Endothelial cell (in vitro differentiated cells): ENCODE measurements at regions not wholly inside any gene's neighbourhood (a gene's known extent, or its start where the extent isn't known, plus 50 kb on each side); places are given as distances from the start of the nearest gene placed in this dataset.

ENCODE experiments used
- DNase-seq: peaks from one replicate; pipeline ENCODE4 v3.0.0; 2021; ENCODE audit warnings: low spot score
- H3K27ac Mint-ChIP-seq: one replicate; pipeline ENCODE4 v1.8.0; 2021; ENCODE audit warnings: mixed read lengths, inconsistent platforms; ENCODE audit not compliant: unreplicated experiment
- H3K27me3 Mint-ChIP-seq: one replicate; pipeline ENCODE4 v1.8.0; 2021; ENCODE audit warnings: mild to moderate bottlenecking, moderate library complexity, mixed read lengths, inconsistent platforms; ENCODE audit not compliant: unreplicated experiment
- H3K36me3 Mint-ChIP-seq: one replicate; pipeline ENCODE4 v1.8.0; 2021; ENCODE audit warnings: mild to moderate bottlenecking, low read depth, mixed read lengths, inconsistent platforms; ENCODE audit not compliant: unreplicated experiment
- H3K4me1 Mint-ChIP-seq: one replicate; pipeline ENCODE4 v1.8.0; 2021; ENCODE audit warnings: mild to moderate bottlenecking, mixed read lengths, inconsistent platforms; ENCODE audit not compliant: unreplicated experiment
- H3K4me3 Mint-ChIP-seq: one replicate; pipeline ENCODE4 v1.8.0; 2021; ENCODE audit warnings: mild to moderate bottlenecking, mixed read lengths, inconsistent platforms; ENCODE audit not compliant: unreplicated experiment
- H3K9me3 Mint-ChIP-seq: one replicate; pipeline ENCODE4 v1.8.0; 2021; ENCODE audit warnings: mixed read lengths, inconsistent platforms; ENCODE audit not compliant: unreplicated experiment
- TF ChIP-seq, protein P1 (sequence below): fragments of 200-600 bp; sonication (generic); IDR thresholded peaks from one replicate; pipeline ENCODE4 v1.5.0; 2021; ENCODE audit warnings: antibody characterized with exemption; ENCODE audit not compliant: unreplicated experiment

DNA sequence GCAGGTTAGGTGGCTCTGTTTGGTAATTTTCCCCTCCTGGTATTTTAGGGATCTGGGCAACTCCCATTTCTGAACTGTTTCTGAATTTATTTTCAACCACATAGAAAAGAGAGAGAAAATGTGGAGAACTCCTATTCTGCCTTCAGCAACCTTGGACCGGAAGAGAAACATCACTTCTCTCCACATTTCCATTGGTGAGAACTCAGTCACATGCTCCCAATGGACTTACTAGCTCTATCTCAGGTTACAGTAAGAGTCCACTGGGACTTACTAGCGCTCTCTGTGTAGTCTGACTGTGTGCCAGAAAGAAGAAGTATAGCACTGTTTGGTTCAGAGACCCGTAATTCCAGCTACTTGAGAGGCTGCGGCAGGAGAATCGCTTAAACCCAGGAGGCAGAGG, 383.2 kb downstream of the DUSP6 start:
- Mint-ChIP-seq H3K4me1 (no peaks in the 10 kb centered on the region), H3K9me3 (no peaks in the 10 kb centered on the region), H3K36me3 (no peaks in the 10 kb centered on the region), H3K27ac (no peak overlapping the region), H3K4me3 (no peak overlapping the region), H3K27me3 (no peaks in the 10 kb centered on the region)
- TF ChIP-seq, protein P1, sequence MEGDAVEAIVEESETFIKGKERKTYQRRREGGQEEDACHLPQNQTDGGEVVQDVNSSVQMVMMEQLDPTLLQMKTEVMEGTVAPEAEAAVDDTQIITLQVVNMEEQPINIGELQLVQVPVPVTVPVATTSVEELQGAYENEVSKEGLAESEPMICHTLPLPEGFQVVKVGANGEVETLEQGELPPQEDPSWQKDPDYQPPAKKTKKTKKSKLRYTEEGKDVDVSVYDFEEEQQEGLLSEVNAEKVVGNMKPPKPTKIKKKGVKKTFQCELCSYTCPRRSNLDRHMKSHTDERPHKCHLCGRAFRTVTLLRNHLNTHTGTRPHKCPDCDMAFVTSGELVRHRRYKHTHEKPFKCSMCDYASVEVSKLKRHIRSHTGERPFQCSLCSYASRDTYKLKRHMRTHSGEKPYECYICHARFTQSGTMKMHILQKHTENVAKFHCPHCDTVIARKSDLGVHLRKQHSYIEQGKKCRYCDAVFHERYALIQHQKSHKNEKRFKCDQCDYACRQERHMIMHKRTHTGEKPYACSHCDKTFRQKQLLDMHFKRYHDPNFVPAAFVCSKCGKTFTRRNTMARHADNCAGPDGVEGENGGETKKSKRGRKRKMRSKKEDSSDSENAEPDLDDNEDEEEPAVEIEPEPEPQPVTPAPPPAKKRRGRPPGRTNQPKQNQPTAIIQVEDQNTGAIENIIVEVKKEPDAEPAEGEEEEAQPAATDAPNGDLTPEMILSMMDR = no peak
- DNase-seq = no peak

DNA sequence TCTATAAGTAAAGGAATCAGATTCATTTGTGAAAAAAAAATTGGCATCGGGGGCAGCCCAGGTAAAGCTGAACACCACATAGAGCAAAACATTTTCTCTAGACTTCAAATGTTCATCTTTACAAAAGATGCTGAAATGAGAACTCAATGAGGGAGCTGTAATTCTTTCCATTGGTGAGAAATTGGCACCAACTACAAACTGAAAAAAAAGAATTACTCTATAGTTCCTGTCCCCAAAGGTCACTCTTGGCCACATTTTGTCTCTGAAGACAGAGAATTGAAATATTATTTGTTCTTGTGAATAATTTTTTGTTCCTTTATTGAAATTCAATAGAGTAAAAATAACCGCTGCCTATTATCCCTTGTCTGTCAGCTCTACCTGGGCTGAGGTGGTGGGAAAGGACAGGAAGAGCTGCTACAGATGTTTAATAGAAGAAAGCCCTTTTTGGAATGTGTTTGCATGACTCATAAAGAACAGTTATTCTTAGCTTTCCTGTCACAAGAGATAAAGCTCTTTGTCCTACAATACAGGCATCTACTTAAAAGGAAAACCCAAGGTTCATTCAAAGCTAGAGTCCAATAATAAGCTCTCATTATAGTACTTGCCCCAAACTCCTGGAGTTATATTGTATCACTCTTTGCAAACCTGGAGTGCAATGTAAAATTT, 380.1 kb upstream of the KITLG start:
- H3K9me3 Mint-ChIP-seq = no peaks in the 10 kb centered on the region

DNA sequence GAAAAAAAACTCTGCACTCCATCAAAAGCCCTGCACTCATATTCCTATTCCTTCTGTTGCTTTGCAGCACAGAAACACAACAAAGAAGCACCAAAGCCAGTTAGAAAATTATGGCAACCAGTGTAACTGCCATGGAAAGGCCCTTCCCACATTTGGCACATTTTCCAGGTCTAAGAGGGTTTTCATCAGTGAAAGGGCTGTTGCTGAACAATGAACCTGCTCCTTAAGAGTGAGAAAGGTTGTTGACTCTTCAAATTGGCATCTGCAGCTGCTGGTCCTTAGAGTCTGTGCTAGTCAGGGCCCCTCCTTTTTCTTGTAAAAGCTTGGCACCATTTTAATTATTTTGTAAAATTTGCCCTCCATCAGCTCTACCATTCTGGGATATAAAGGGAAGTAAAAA, 378.7 kb upstream of the KITLG start:
- Mint-ChIP-seq H3K36me3 (no peaks in the 10 kb centered on the region), H3K4me1 (peaks cover 34% of the 10 kb centered on the region), H3K4me3 (no peak overlapping the region), H3K9me3 (no peaks in the 10 kb centered on the region), H3K27ac (no peak overlapping the region), H3K27me3 (peaks cover 1% of the 10 kb centered on the region)
- no peak for DNase-seq
- TF ChIP-seq, protein P1 = no peak

More for the DNA sequence above, 380.1 kb upstream of the KITLG start:
- no peak for DNase-seq
- H3K36me3 Mint-ChIP-seq = no peaks in the 10 kb centered on the region
- peaks cover 1% of the 10 kb centered on the region for H3K27me3 Mint-ChIP-seq
- TF ChIP-seq, protein P1 = no peak
- H3K4me1 Mint-ChIP-seq = peaks cover 33% of the 10 kb centered on the region
- H3K4me3 Mint-ChIP-seq = no peak overlapping the region
- peak overlapping the region; percentile 90 for H3K27ac Mint-ChIP-seq

DNA sequence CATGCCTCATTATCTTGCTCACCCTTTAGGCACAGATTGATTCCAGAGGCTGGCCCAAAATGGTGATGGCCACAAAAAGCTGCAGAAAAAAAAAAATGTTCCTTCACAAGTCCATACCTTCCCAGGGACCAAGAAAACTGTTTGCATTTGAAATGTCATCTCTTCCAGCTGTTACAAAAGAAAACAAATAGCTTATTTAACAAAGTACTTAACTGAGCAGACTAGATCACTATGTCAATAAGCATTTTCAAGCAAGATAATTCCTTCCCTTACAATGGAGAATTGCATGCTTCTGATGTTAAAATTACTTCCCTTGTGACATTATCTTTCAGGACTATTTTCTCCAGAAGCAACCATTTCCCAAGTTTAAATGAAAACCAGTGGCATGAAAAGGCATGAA, 377.9 kb upstream of the KITLG start:
- TF ChIP-seq, protein P1 = no peak
- Mint-ChIP-seq H3K9me3 (no peaks in the 10 kb centered on the region), H3K27ac (no peak overlapping the region), H3K27me3 (peaks cover 1% of the 10 kb centered on the region), H3K36me3 (no peaks in the 10 kb centered on the region), H3K4me3 (no peak overlapping the region), H3K4me1 (peaks cover 36% of the 10 kb centered on the region)
- DNase-seq = no peak

DNA sequence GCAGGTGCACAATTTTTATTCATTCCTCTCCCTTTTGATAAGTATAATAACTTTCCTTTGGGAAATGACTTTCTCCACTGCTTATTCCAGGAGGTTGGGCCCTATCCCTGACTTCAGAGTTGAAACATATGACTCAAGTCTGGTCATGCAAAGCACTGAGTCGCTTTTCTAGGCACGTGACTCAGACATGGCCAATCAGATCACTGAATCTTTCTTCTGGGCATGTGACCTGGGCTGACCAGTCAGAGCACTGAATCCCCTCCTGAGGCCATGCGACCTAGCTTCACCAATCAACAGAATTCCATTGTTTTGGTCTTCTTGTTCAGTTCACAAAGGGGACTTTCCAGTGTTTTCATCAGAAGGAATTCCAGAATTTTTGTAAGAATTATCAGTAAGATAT, 377.1 kb upstream of the KITLG start:
- peaks cover 1% of the 10 kb centered on the region for H3K27me3 Mint-ChIP-seq
- TF ChIP-seq, protein P1 = no peak
- no peaks in the 10 kb centered on the region for H3K36me3 Mint-ChIP-seq
- no peak overlapping the region for H3K27ac Mint-ChIP-seq
- DNase-seq = no peak
- H3K4me3 Mint-ChIP-seq = no peak overlapping the region
- no peaks in the 10 kb centered on the region for H3K9me3 Mint-ChIP-seq
- H3K4me1 Mint-ChIP-seq = peaks cover 38% of the 10 kb centered on the region
